Muscle layer of duodenum (tissue), 2 donors: ENCODE measurements at regions not wholly inside any gene's neighbourhood (a gene's known extent, or its start where the extent isn't known, plus 50 kb on each side); places are given as distances from the start of the nearest gene placed in this dataset.

Source experiments
- H3K27ac ChIP-seq: one replicate; pipeline ENCODE4 v1.7.0; 2013; ENCODE audit warnings: mild to moderate bottlenecking, low read length
- H3K27me3 ChIP-seq: one replicate; pipeline ENCODE4 v1.7.0; 2013; ENCODE audit warnings: low read depth, mild to moderate bottlenecking, control low read depth, low read length
- H3K36me3 ChIP-seq, 2 donors: one replicate each; pipeline ENCODE4 v1.7.0; 2013; ENCODE audit warnings: low read length in 2 of 2, control low read depth in 1 of 2, mild to moderate bottlenecking in 1 of 2; ENCODE audit not compliant: insufficient read depth in 2 of 2, control insufficient read depth in 1 of 2
- H3K4me1 ChIP-seq, 2 donors: one replicate each; pipeline ENCODE4 v1.7.0; 2013; ENCODE audit warnings: low read length in 2 of 2, mild to moderate bottlenecking in 2 of 2, control low read depth in 1 of 2, moderate library complexity in 1 of 2; ENCODE audit not compliant: insufficient read depth in 2 of 2, control insufficient read depth in 1 of 2
- H3K4me3 ChIP-seq, 2 donors: one replicate each; pipeline ENCODE4 v1.7.0; 2013; ENCODE audit warnings: low read length in 2 of 2, low read depth in 1 of 2, mild to moderate bottlenecking in 1 of 2
- H3K9me3 ChIP-seq, 2 donors: one replicate each; pipeline ENCODE4 v1.7.0; 2013; ENCODE audit warnings: low read length in 2 of 2, control low read depth in 1 of 2, mild to moderate bottlenecking in 1 of 2; ENCODE audit not compliant: control insufficient read depth in 1 of 2
- donor health status: healthy.

DNA sequence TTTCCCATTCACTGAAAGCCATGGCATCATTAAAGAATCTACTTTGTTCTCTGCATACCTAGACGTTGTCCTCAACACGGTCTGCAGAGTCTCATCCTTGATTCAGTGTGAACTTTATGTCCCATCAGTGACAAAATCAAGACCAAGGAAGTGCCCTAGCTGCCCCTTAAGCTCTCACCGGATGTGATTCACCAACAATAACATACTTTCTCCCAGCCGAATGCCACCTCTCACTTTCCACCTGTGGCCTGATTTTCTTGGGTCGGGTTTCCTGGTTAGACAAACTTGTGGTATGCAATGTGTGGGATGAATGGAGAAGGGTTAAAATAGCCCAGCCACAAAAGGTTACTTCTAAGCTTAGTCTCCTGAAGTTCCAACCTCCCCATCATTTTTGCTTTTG lies 145.3 kb upstream of the PAPPA start:
- H3K27ac ChIP-seq: no peak overlapping the region

DNA sequence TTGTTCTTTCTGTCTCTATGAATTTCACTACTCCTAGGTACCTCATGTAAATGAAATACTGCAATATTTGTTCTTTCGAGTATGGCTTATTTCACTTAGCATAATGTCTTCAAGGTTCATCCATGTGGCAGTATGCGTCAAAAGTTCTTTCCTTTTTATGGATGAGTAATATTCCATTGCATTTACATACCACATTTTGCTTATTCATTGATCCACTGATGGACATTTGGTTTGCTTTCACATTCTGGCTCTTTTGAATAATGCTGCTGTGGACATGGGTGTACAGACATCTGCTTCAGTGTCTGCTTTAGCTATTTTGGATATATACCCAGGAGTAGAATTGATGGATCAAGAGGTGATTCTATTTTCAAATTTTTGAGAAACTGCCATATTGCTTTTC lies 144.2 kb upstream of the PAPPA start:
- no peaks in the 10 kb centered on the region for H3K4me1 ChIP-seq
- H3K4me3 ChIP-seq: no peak overlapping the region
- no peaks in the 10 kb centered on the region for H3K27me3 ChIP-seq
- H3K9me3 ChIP-seq: no peaks in the 10 kb centered on the region
- H3K27ac ChIP-seq: no peak overlapping the region
- H3K36me3 ChIP-seq: no peaks in the 10 kb centered on the region

More for the DNA sequence above, 145.3 kb upstream of the PAPPA start:
- Histone ChIP-seq H3K36me3 (no peaks in the 10 kb centered on the region), H3K27me3 (no peaks in the 10 kb centered on the region), H3K4me1 (no peaks in the 10 kb centered on the region), H3K4me3 (no peak overlapping the region), H3K9me3 (no peaks in the 10 kb centered on the region)

- Histone ChIP-seq H3K4me3 (no peak overlapping the region), H3K9me3 (no peaks in the 10 kb centered on the region)
Observed at GRCh38 chr9:116015855-116016254, 137.7 kb upstream of the PAPPA start.

DNA sequence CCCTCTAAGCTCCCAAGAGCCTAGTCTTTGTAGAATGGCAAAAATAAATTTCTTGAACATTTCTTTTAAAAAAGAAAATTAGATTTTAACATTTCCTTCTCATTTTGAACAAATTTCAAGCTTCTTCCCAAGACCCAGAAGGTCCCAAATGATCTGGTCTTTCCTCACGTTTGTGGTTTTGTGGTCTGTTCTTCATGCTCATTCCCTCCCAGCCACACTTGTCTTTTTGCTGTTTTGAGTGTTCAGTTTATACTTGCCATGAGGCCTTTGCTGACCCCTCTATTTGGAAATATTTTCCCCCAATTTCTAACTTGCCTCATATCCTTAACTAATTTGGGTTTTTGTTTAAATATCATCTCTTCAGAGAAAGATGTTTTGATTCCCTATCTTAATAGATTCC lies 133.4 kb upstream of the PAPPA start:
- no peaks in the 10 kb centered on the region for H3K27me3 ChIP-seq
- H3K4me3 ChIP-seq: no peak overlapping the region
- H3K4me1 ChIP-seq: no peaks in the 10 kb centered on the region
- no peak overlapping the region for H3K27ac ChIP-seq
- H3K36me3 ChIP-seq: no peaks in the 10 kb centered on the region
- no peaks in the 10 kb centered on the region for H3K9me3 ChIP-seq

More at GRCh38 chr9:116015855-116016254, 137.7 kb upstream of the PAPPA start:
- H3K27ac ChIP-seq: no peak overlapping the region
- H3K36me3 ChIP-seq: no peaks in the 10 kb centered on the region
- no peaks in the 10 kb centered on the region for H3K4me1 ChIP-seq
- no peaks in the 10 kb centered on the region for H3K27me3 ChIP-seq

DNA sequence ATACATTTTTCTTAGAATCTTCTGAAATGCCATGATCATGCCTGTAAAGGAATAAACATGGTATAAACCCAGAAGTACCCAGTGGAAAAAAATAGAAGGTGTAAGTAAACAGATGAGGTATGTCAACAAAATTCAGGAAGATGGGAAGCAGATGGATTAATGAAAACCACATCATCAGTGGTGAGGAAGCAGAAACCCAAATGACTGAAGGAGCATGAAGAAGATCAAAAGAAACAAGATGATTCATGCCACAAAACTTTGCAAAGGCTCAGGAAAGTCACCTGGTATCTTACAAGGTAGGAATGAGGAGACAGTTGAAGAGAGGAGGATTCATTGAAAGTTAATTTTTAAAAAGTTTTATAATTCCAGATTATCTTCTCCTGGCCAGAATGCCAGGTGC lies 132.8 kb upstream of the PAPPA start:
- Histone ChIP-seq H3K4me1 (no peaks in the 10 kb centered on the region), H3K27me3 (no peaks in the 10 kb centered on the region), H3K27ac (no peak overlapping the region), H3K9me3 (no peaks in the 10 kb centered on the region), H3K4me3 (no peak overlapping the region), H3K36me3 (no peaks in the 10 kb centered on the region)

DNA sequence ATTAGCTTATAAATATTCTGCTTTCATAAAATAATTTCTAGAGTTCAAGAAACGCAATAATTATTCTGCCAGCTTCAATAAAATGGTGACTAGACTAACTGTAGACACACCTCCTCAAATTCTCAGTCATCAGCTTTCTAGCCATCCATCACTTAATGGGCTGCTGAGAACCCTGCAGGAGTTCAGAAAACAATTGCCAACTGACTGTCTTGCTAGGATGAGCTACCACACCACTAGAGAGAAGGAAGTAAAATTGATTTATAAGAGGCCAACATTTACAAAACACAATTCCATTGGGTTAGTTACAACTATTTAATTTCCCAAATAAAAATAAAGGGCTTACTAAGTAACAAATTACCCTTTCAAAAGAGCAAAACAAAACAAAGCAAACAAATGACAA lies 126.5 kb upstream of the PAPPA start:
- H3K9me3 ChIP-seq: peaks cover 0 to 12% of the 10 kb centered on the region in 2 donors
- no peak overlapping the region for H3K27ac ChIP-seq
- H3K4me1 ChIP-seq: no peaks in the 10 kb centered on the region
- H3K4me3 ChIP-seq: no peak overlapping the region
- H3K36me3 ChIP-seq: no peaks in the 10 kb centered on the region
- no peaks in the 10 kb centered on the region for H3K27me3 ChIP-seq

DNA sequence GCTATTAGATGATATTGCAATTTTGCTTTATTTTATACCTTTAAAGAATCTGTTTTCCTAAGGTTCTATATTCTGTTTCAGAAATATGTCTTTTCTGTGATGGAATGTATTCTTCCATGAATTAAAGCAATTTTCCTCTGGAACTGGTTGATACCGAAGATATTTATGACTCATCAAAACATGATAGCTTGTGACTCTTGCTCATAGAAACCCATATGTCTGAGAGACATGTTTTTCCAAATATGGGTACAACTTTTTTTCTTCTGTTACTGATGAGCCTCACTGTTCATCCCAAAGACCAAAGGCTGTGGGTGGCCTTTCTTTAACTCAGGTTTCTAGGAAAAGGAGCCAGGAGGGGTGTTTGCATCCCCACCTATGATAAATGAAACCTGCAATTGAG lies 126.1 kb upstream of the PAPPA start:
- Histone ChIP-seq H3K9me3 (peaks cover 0 to 12% of the 10 kb centered on the region in 2 donors), H3K36me3 (no peaks in the 10 kb centered on the region), H3K4me3 (no peak overlapping the region), H3K4me1 (no peaks in the 10 kb centered on the region), H3K27ac (no peak overlapping the region), H3K27me3 (no peaks in the 10 kb centered on the region)

- no peak overlapping the region for H3K27ac ChIP-seq
- peaks cover 0 to 12% of the 10 kb centered on the region in 2 donors for H3K9me3 ChIP-seq
- no peak overlapping the region for H3K4me3 ChIP-seq
- no peaks in the 10 kb centered on the region for H3K36me3 ChIP-seq
- H3K4me1 ChIP-seq: no peaks in the 10 kb centered on the region
- no peaks in the 10 kb centered on the region for H3K27me3 ChIP-seq
Observed at GRCh38 chr9:116027951-116028350, 125.6 kb upstream of the PAPPA start.

DNA sequence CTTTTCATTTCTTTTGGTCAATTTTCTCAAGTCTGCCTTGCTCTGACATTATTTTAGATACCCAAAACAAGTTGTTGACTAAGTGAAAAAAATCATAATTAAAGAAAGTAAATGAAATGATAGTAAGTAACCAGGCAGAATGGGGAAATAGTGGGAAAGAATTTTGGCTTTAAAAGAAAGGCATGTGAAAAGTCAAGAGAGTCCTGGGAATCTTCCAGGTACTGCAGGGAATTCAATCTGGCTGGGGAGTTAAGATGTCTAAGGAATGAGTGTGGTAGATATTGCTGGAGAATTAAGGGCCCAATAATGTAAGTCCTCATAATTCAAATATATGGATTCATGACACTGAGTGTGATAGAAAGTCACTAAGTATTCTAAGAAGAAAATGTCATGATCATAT lies 123.1 kb upstream of the PAPPA start:
- H3K4me3 ChIP-seq: no peak overlapping the region
- H3K36me3 ChIP-seq: no peaks in the 10 kb centered on the region
- peaks cover 0 to 12% of the 10 kb centered on the region in 2 donors for H3K9me3 ChIP-seq
- no peaks in the 10 kb centered on the region for H3K27me3 ChIP-seq
- no peaks in the 10 kb centered on the region for H3K4me1 ChIP-seq
- H3K27ac ChIP-seq: no peak overlapping the region

GRCh38 chr9:116032683-116033440 lies 120.7 kb upstream of the PAPPA start:
- Histone ChIP-seq H3K27ac (no peak overlapping the region), H3K36me3 (no peaks in the 10 kb centered on the region), H3K4me1 (no peaks in the 10 kb centered on the region), H3K27me3 (no peaks in the 10 kb centered on the region), H3K4me3 (no peak overlapping the region), H3K9me3 (peaks cover 0 to 12% of the 10 kb centered on the region in 2 donors)

DNA sequence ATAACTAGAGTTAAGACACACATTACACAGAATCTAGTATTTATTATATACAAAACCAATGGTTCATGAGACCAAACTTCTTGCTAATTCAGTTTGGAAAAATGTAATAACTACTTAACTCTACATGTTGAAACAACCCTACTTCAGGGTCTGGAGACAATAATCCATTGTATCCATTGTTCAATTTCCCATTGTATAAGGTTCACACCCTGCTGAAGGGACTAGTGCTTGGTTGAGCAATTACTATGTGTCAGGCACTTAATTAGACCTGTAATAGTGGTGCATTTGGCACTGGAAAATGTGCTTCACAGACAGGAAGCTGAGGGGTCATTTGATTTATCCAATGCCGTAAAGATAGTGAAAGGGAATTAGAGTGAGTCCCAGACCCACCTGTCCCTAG lies 114.3 kb upstream of the PAPPA start:
- no peak overlapping the region for H3K27ac ChIP-seq
- H3K4me3 ChIP-seq: no peak overlapping the region
- no peaks in the 10 kb centered on the region for H3K36me3 ChIP-seq

DNA sequence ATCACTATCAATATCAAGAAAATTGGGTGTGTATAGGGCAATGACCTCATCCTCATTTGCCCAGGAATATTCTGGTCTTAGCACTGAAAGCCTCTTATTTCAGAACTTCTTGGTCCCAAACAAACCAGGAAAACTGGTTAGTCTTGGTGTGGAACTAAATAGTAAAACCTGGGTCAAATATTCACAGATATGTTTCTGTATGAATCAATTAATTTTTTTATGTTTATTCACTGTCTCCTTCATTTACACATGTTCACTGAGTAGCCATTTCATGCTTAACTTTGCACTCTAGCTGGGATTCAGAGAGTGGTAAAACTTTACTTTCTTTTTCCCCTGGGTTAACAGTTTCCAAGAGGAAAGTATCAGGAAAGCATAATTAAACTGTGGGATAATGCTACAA lies 113.7 kb upstream of the PAPPA start:
- H3K9me3 ChIP-seq: no peaks in the 10 kb centered on the region
- H3K27ac ChIP-seq: no peak overlapping the region
- no peaks in the 10 kb centered on the region for H3K27me3 ChIP-seq

More for the DNA sequence above, 114.3 kb upstream of the PAPPA start:
- Histone ChIP-seq H3K27me3 (no peaks in the 10 kb centered on the region), H3K9me3 (no peaks in the 10 kb centered on the region), H3K4me1 (no peaks in the 10 kb centered on the region)

More for the DNA sequence above, 113.7 kb upstream of the PAPPA start:
- Histone ChIP-seq H3K4me3 (no peak overlapping the region), H3K4me1 (no peaks in the 10 kb centered on the region), H3K36me3 (no peaks in the 10 kb centered on the region)
